GM12872 (cell line): ENCODE measurements at regions not wholly inside any gene's neighbourhood (a gene's known extent, or its start where the extent isn't known, plus 50 kb on each side); places are given as distances from the start of the nearest gene placed in this dataset.

ENCODE experiments used
- CTCF ChIP-seq: IDR thresholded peaks from 3 replicates; pipeline ENCODE4 v1.5.1; 2011; ENCODE audit warnings: low read depth, mild to moderate bottlenecking, low read length, moderate library complexity; ENCODE audit not compliant: insufficient read depth

- peak; percentile 45; the same call in 2 of the 3 replicates for TF ChIP-seq CTCF
These were observed 93.7 kb upstream of the RAB6C start for GRCh38 chr2:129885735-129886134.

- no peak for TF ChIP-seq CTCF
These were observed 91.7 kb upstream of the RAB6C start for GRCh38 chr2:129887688-129888266.

- no peak for TF ChIP-seq CTCF
These were observed 91.0 kb upstream of the RAB6C start for GRCh38 chr2:129888461-129888860.

GRCh38 chr2:129888896-129889295 is 90.6 kb upstream of the RAB6C start:
- no peak for TF ChIP-seq CTCF

- no peak for TF ChIP-seq CTCF
These were observed 87.8 kb upstream of the RAB6C start for GRCh38 chr2:129891341-129892320.

GRCh38 chr2:129892360-129892759 is 87.1 kb upstream of the RAB6C start:
- no peak for TF ChIP-seq CTCF

GRCh38 chr2:129892773-129893172 is 86.7 kb upstream of the RAB6C start:
- no peak for TF ChIP-seq CTCF
